NT2/D1 (cell line): ENCODE measurements at regions not wholly inside any gene's neighbourhood (a gene's known extent, or its start where the extent isn't known, plus 50 kb on each side); places are given as distances from the start of the nearest gene placed in this dataset.

Experiments
- SUZ12 ChIP-seq: IDR thresholded peaks from 2 replicates; pipeline ENCODE4 v1.6.1; 2011; ENCODE audit not compliant: insufficient read length, insufficient read depth; ENCODE audit errors: extremely low read depth
- YY1 ChIP-seq: IDR thresholded peaks from 2 replicates; pipeline ENCODE4 v1.6.1; 2011; ENCODE audit not compliant: insufficient read length, insufficient read depth
- ZNF274 ChIP-seq: IDR thresholded peaks from 2 replicates; pipeline ENCODE4 v1.6.1; 2011; ENCODE audit warnings: mild to moderate bottlenecking, low read depth, low read length

GRCh38 chr6:134531611-134532010 is 213.7 kb upstream of the SGK1 start:
- no peak for TF ChIP-seq YY1
- no peak for TF ChIP-seq ZNF274
- no peak for TF ChIP-seq SUZ12
